HG02938 (cell line): ENCODE measurements at regions not wholly inside any gene's neighbourhood (a gene's known extent, or its start where the extent isn't known, plus 50 kb on each side); places are given as distances from the start of the nearest gene placed in this dataset.
A peak's percentile ranks its signal among the peaks of the same experiment; 100 is the strongest.
"Not testable (repeated sequence)": the region's sequence is repeated elsewhere in the genome, so short reads cannot be mapped to it uniquely, and the experiment has no call there.

Experiments used
- ATAC-seq: cut with Tn5 transposase; IDR thresholded peaks from one replicate; pipeline ENCODE4 v1.9.1; 2021; ENCODE audit warnings: mild to moderate bottlenecking, moderate library complexity; ENCODE audit not compliant: unreplicated experiment

GRCh38 chr2:40043641-40044040, 264.6 kb upstream of the THUMPD2 start:
- no peak for ATAC-seq

DNA sequence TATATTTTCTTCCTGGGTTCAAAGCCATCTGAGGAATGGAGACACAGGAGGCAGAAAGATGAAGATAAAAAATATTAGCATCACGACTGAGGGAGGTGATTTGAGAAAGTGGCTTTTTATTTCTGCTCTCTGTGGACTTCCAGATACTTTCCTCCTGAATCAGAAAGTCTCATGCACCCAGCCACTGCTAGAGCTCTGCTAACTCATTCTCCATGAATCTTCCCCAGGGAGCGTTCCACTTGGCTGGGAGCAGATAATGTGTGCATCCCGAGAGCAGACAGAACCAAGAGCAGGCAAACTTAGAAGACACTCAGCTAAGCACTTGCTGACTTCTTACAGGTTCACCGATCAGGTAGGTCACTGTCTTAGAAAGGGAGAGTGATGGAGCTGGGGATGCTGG, 264.1 kb upstream of the THUMPD2 start:
- ATAC-seq: no peak

GRCh38 chr2:40041422-40042382, 262.6 kb upstream of the THUMPD2 start:
- ATAC-seq: no peak

GRCh38 chr2:40039549-40039948, 260.5 kb upstream of the THUMPD2 start:
- ATAC-seq: no peak

- no peak for ATAC-seq
These were observed 259.6 kb upstream of the THUMPD2 start for GRCh38 chr2:40038646-40039045.

DNA sequence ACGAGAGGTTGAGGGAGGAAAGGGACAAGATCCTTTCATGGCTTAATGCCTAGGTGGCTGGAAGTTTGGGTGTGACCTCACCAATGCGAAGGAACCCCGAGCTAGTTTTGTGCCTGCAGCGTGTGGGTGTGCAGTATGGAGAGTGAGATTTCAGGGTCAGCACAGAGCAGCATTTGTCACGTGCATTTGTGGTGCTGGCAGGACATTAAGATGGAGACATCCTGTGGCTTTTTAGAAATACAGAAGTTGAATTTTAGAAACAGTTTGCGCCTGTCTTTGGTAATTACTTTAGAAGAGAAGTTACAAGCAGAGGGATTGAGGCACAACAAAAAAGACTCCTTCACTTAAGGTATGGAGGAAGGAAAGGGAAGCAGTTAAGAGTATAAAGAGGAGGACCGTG, 258.2 kb upstream of the THUMPD2 start:
- no peak for ATAC-seq

DNA sequence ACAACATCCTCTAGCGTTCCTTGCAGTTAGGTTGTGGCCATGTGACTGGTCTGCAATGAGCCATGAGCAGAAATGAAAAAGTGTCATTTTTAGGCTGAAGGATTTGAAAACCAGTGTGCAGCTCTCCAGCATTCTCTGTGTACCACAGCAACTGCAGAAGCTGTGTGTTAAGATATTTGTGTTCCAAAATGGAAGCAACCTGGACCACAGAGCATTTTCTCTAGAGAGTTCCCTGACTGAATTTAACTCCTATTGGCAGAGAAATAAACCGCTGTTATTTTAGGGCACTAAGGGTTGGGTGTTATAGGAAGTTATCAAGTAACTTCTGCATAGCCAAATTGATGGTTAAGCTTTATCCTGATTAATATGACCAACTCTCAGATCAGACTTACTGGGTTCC, 257.2 kb upstream of the THUMPD2 start:
- ATAC-seq: no peak

DNA sequence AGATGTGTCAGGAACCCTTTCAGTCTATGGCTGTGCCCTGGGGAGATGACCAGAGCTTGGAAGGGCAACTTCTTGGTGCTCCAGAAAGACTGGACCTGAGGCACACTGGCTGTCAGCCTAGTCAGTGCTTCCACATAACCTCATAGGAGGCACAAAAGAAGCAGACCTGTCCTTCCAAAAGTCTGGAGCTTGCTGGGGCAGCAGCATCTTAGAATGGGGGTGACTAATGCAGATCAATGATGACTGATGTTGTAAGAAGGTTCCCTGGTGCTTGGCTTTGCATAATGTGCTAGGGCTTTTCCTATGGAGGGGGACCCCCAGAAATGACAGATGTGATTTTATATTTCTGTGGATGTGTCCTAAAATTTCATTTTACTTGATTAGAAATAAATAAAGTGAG, 255.7 kb upstream of the THUMPD2 start:
- ATAC-seq: no peak

GRCh38 chr2:40034198-40034597, 255.1 kb upstream of the THUMPD2 start:
- no peak for ATAC-seq

DNA sequence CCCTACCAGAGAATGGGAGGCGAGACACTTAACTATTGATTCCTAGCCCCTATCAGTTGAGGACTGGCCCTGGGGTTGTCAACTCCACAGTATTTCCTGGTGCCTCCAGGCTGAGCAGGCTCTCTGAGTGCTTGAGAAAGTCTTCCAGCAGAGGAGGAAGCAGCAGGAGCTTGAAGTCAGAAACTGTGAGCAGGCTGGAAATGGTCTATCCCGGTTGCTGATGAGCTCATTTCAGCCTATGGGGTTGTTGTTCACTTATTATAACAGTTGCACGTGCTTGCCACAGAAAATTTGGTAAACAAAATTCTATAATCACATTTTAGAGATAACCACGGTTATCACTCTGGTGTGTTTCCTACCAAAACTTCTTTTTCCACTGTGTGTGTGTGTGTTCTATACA, 254.7 kb upstream of the THUMPD2 start:
- ATAC-seq: no peak

- no peak for ATAC-seq
These were observed 253.7 kb upstream of the THUMPD2 start for GRCh38 chr2:40032650-40033319.

- ATAC-seq: no peak
These were observed 251.5 kb upstream of the THUMPD2 start for GRCh38 chr2:40030456-40030975.

GRCh38 chr2:40028792-40029488, 249.9 kb upstream of the THUMPD2 start:
- ATAC-seq: peak; percentile 91

DNA sequence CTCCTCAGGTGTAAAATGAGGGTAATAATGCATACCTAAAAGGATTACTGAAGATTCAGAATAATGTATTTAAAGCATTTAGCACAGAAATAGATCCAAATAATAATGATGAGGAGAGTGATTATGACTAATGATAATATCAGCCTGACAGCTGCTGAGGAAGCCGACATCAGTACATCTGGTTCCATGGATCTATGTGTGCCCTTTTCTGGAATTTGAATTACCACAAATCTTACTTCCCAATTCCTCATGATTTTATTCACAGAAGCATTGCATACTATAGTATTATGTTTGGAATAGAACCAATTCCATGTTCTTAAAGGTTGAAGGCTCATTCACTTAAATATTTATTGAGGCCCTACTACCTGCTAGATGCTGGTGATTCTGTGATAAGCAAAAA, 248.9 kb upstream of the THUMPD2 start:
- ATAC-seq: no peak

- ATAC-seq: not testable (repeated sequence)
These were observed 246.2 kb upstream of the THUMPD2 start for GRCh38 chr2:40025276-40025675.

DNA sequence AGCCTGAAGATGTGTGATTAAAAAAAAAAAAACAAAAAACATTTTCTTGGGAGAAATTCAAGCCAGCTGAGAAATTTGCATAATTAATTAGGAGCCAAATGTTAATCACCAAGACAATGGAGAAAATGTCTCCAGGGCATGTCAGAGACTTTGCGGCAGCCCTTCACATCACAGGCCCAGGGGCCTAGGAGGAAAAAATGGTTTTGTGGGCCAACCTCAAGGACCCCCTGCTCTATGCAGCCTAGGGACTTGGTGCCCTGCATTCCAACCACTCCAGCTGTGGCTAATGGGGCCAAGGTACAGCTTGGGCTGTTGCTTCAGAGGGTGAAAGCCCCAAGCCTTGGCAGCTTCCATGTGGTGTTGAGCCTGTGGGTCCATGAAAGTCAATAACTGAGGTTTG, 241.9 kb upstream of the THUMPD2 start:
- ATAC-seq: no peak

- ATAC-seq: no peak
These were observed 237.3 kb upstream of the THUMPD2 start for GRCh38 chr2:40016151-40016885.

DNA sequence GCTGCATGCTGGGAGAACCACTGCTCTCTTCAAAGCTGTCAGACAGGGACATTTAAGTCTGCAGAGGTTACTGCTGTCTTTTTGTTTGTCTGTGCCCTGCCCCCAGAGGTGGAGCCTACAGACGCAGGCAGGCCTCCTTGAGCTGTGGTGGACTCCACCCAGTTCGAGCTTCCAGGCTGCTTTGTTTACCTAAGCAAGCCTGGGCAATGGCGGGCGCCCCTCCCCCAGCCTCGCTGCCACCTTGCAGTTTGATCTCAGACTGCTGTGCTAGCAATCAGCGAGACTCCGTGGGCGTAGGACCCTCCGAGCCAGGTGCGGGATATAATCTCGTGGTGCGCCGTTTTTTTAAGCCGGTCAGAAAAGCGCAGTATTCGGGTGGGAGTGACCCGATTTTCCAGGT, 234.9 kb upstream of the THUMPD2 start:
- ATAC-seq: not testable (repeated sequence)

DNA sequence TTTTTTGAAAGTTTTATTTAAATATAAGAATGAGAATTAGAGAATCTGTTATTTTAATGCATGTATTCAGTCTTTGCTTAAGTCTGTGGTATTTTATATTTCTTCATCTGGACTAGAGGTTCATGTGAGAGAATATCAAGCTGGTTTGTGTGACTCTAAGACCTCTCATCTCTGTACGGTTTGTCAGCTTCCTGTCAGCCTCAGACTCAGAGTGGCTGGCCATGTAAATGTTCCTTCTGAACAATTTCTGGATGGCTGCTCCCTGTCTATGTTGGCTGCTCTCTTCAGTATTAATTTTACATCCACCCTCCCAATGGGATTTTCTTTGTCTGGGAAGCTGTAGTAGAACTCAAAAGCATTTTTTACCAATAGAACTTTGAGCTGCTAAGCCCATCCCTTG, 225.3 kb upstream of the THUMPD2 start:
- no peak for ATAC-seq

GRCh38 chr2:40002339-40002738, 223.3 kb upstream of the THUMPD2 start:
- ATAC-seq: no peak

DNA sequence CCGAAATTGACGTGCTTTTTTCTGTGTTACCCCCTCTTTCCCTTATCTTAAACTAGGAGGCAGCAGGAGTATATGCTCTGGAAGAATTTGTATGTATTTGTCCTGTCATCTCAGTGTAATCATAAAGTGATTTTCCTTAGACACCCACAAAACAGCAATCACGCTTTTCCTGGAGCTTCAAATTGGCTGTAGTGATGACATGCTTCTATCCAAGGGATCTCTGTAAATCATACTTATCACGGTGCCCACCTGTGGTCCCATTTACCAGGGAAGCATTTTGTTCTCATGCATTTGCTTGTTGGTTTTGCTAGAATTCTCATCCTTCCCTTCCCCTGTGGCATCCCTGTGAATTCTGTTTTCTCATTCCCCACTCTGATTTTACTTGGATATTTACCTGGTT, 220.8 kb upstream of the THUMPD2 start:
- no peak for ATAC-seq
